HepG2 (cell line): ENCODE measurements at regions not wholly inside any gene's neighbourhood (a gene's known extent, or its start where the extent isn't known, plus 50 kb on each side); places are given as distances from the start of the nearest gene placed in this dataset.

Experiments
- AHR ChIP-seq: IDR thresholded peaks from 2 replicates; pipeline ENCODE4 v1.6.1; 2018; ENCODE audit warnings: missing genetic modification reagents, missing compliant biosample characterization
- EED ChIP-seq: sonication (generic); formaldehyde crosslinking; IDR thresholded peaks from 2 replicates; pipeline ENCODE4 v1.5.0; 2020; ENCODE audit warnings: mild to moderate bottlenecking, missing genetic modification reagents
- FOXP4 ChIP-seq: sonication (generic); formaldehyde crosslinking; IDR thresholded peaks from 2 replicates; pipeline ENCODE4 v1.4.0; 2020; ENCODE audit warnings: missing genetic modification reagents
- HNF1B ChIP-seq: sonication (generic); formaldehyde crosslinking; IDR thresholded peaks from 2 replicates; pipeline ENCODE4 v1.5.1; 2020; ENCODE audit warnings: mild to moderate bottlenecking, moderate library complexity, missing genetic modification reagents
- MBD4 ChIP-seq: IDR thresholded peaks from 2 replicates; pipeline ENCODE4 v1.6.1; 2012; ENCODE audit warnings: low read length, inconsistent platforms, borderline replicate concordance
- RNF219 ChIP-seq: sonication (generic); formaldehyde crosslinking; IDR thresholded peaks from 2 replicates; pipeline ENCODE4 v1.5.0; 2020; ENCODE audit warnings: mild to moderate bottlenecking, missing genetic modification reagents
- TFAP4 ChIP-seq: sonication (generic); IDR thresholded peaks from 2 replicates; pipeline ENCODE4 v1.6.1; 2016; ENCODE audit warnings: low read depth, borderline replicate concordance
- THAP11 ChIP-seq: IDR thresholded peaks from 2 replicates; pipeline ENCODE4 v1.6.1; 2016; ENCODE audit warnings: missing biosample characterization, missing genetic modification reagents
- ZBTB33 ChIP-seq: sonication (generic); formaldehyde crosslinking; IDR thresholded peaks from 2 replicates; pipeline ENCODE4 v1.4.0; 2020; ENCODE audit warnings: missing genetic modification reagents
- ZFP36 ChIP-seq: fragments of 150-350 bp; IDR thresholded peaks from 2 replicates; pipeline ENCODE4 v1.6.1; 2018; ENCODE audit warnings: borderline replicate concordance, low read length, low read depth; ENCODE audit not compliant: partially characterized antibody
- ZNF362 ChIP-seq: sonication (generic); formaldehyde crosslinking; IDR thresholded peaks from 2 replicates; pipeline ENCODE4 v1.4.0; 2020; ENCODE audit warnings: missing genetic modification reagents, mild to moderate bottlenecking, borderline replicate concordance
- ZNF569 ChIP-seq: sonication (generic); formaldehyde crosslinking; IDR thresholded peaks from 2 replicates; pipeline ENCODE4 v1.5.0; 2020; ENCODE audit warnings: mild to moderate bottlenecking, missing genetic modification reagents, moderate library complexity, borderline replicate concordance
- ZNF746 ChIP-seq: sonication (generic); formaldehyde crosslinking; IDR thresholded peaks from 2 replicates; pipeline ENCODE4 v1.8.0; 2022; ENCODE audit warnings: mild to moderate bottlenecking, missing genetic modification reagents
- ZNF770 ChIP-seq: sonication (generic); formaldehyde crosslinking; IDR thresholded peaks from 2 replicates; pipeline ENCODE4 v1.5.0; 2020; ENCODE audit warnings: mild to moderate bottlenecking, missing genetic modification reagents

GRCh38 chr14:23828001-23828400 lies 125.6 kb upstream of the DHRS4 start (continued):
- TF ChIP-seq ZNF362 (CRISPR knock-in tag) (no peak), RNF219 (CRISPR knock-in tag) (no peak), TFAP4 (no peak), EED (no peak), HNF1B (CRISPR knock-in tag) (no peak), ZNF746 (CRISPR knock-in tag) (no peak), FOXP4 (0 out of 2 replicates have a peak, but pooled peaks have one; percentile 17), ZBTB33 (no peak), ZNF569 (CRISPR knock-in tag) (no peak), ZNF770 (CRISPR knock-in tag) (no peak), ZFP36 (no peak), AHR (CRISPR knock-in tag) (no peak), MBD4 (no peak), THAP11 (CRISPR knock-in tag) (no peak)
